ENCODE measurements at regions not wholly inside any gene's neighbourhood (a gene's known extent, or its start where the extent isn't known, plus 50 kb on each side); places are given as distances from the start of the nearest gene placed in this dataset.
A peak's percentile ranks its signal among the peaks of the same experiment; 100 is the strongest.

DNA sequence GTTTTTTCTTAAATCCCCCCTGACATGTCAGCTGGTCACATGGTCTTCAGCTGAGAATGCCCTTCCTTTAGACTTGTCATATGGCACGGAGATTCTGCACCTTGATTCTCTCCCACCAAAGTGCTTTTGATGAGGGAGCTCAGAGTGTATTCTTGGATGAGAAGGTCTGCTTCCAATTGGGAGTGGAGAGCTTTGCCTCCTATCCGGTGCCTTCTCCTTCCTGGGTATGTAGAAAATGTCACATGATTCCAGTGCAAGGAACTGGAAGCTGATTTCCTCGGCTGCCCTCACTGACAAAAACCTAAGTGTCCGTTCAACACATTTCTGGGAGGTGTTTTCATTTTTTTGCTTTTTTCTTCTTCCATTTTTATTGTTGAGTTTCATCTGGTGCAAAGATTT lies 197.2 kb downstream of the TFAP2C start:
- H3K4me2 ChIP-seq, result no peak overlapping the region
- H3K27ac ChIP-seq, result no peak overlapping the region
- no peaks in the 10 kb centered on the region for H3K9me3 ChIP-seq
- no peaks in the 10 kb centered on the region for H3K36me3 ChIP-seq
- no peak overlapping the region for H3K9ac ChIP-seq
- no peaks in the 10 kb centered on the region for H3K27me3 ChIP-seq
- peaks cover 17% of the 10 kb centered on the region for H3K4me1 ChIP-seq
- H3K4me3 ChIP-seq, result no peak overlapping the region
- TF ChIP-seq Cebpa-rat (IDR thresholded peaks at IDR 0.05), result no peak
- no peaks in the 10 kb centered on the region for H4K20me1 ChIP-seq

DNA sequence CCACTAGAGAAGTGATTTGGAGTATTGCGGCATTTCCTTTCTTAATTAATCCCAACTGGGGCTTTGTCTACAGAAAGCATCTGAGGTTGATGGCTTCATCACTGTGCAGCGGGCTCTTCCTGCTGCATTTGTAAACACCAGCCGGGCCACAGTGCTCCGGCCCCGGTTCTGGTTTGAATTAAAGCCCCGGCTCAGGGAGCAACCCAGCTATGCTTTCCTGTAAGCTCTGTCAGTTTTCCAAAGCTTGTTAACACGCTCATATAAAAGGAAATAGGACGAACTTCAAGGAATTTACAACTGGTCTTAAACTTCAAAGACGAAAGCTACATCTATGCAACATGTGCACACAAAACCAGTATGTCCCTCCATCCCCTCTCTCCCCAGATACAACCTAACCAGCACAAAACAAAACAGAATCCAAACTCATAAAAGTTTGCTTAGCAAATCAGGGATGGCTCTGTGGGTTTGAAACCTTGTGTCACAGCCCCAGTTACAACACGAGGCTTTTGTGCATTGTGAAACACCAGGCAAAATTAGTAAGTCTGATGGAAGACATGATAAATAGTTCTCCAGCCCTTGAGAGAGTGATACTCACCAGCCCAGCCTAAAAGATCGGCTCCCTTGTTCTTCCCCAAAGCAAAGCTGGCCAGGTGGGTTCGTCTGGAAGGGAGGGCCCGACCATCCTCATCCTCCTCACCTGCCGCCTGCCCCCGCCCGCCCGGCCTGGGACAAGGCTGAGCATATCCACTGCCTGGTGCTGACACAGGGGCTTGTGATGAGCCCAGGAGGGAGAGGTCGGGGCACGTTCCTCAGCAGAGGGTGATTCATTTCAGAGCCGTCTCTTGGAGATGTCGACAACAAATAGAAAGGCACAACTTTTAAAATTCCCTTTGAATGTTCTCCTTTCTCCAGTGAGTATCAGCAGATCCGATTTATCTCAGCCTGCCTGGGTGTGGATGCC lies 197.9 kb downstream of the TFAP2C start:
- H3K27me3 ChIP-seq, result no peaks in the 10 kb centered on the region
- H3K36me3 ChIP-seq, result no peaks in the 10 kb centered on the region
- H3K4me1 ChIP-seq, result peaks cover 17% of the 10 kb centered on the region
- no peak overlapping the region for H3K9ac ChIP-seq
- TF ChIP-seq Cebpa-rat (IDR thresholded peaks at IDR 0.05), result no peak
- H4K20me1 ChIP-seq, result no peaks in the 10 kb centered on the region
- no peak overlapping the region for H3K4me3 ChIP-seq
- H3K4me2 ChIP-seq, result no peak overlapping the region
- no peaks in the 10 kb centered on the region for H3K9me3 ChIP-seq
- H3K27ac ChIP-seq, result no peak overlapping the region

DNA sequence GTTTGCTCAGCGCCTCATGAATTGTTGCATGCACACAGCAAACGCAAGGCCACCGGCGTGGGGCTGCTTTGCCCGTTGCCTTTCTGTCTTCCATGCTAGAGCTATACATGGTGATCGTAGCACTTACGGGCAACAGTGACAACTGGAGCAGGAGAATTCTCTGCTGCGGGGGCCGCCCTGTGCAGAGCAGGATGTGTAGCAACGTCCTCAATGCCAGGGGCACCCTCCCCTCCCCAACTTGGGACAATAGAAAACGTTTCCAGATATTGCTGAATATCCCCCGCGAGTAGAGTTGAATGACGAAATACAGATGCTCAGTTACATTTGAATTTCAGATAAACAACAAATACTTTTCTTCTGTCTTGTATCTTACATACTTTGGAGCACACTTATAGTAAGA lies 198.7 kb downstream of the TFAP2C start:
- Histone ChIP-seq H4K20me1 (no peaks in the 10 kb centered on the region), H3K9ac (no peak overlapping the region), H3K4me1 (peaks cover 17% of the 10 kb centered on the region), H3K27ac (no peak overlapping the region), H3K9me3 (no peaks in the 10 kb centered on the region), H3K27me3 (no peaks in the 10 kb centered on the region), H3K36me3 (no peaks in the 10 kb centered on the region), H3K4me3 (no peak overlapping the region), H3K4me2 (no peak overlapping the region)
- no peak for TF ChIP-seq Cebpa-rat (IDR thresholded peaks at IDR 0.05)

DNA sequence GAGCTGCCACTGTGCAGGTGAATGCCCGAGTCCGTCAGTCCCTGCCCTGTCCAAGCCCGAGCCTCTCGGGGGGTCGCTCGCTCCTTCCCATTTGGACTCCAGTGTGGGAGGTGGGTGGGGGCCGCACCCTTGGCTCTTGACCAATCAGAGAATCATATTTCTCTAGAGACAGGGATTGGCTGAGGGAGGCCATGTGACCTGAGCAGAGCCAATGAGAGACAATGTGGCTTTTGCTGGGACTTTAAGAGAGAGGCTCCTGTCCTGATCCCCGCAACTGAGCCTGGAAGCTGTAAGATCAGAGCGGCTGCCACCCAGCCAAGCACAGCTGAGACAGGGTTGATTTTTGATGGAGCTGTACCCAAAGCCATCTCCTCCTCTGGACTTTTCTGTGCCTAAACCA lies 199.3 kb downstream of the TFAP2C start:
- H3K4me3 ChIP-seq, result no peak overlapping the region
- H3K9ac ChIP-seq, result no peak overlapping the region
- H3K9me3 ChIP-seq, result no peaks in the 10 kb centered on the region
- H3K27ac ChIP-seq, result no peak overlapping the region
- H3K4me2 ChIP-seq, result no peak overlapping the region
- H3K4me1 ChIP-seq, result peaks cover 17% of the 10 kb centered on the region
- TF ChIP-seq Cebpa-rat (IDR thresholded peaks at IDR 0.05), result no peak
- H3K27me3 ChIP-seq, result no peaks in the 10 kb centered on the region
- H3K36me3 ChIP-seq, result no peaks in the 10 kb centered on the region
- no peaks in the 10 kb centered on the region for H4K20me1 ChIP-seq

DNA sequence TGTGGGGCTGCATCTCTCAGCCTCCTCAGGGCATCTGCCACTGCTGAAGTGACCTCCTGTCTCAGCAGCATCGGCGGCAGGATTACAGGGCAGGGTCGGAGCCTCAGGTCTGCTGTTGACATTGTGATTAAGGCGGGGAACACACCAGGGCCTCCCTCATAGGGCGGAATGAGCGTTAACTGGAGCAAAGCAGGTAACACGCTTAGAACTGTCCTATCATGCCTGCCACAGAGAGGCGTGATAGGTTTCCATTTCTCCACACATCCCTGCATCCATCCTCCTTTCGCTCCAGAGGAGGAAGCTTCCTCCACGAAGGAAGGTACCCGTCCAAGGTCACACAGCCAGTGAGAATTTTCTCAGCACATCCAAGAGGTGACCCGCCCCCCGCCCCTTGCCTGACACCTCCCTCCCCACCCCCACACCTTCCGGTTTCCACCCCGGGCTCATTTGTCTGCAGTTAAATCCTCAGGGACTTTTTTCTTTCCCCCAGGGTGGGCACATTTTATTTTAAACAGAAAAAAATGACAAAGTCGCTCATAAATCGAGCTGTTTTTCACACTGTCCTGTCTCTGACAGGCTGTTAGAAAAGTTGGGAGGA lies 200.8 kb downstream of the TFAP2C start:
- Histone ChIP-seq H3K27me3 (no peaks in the 10 kb centered on the region), H3K9me3 (no peaks in the 10 kb centered on the region), H3K4me2 (peak overlapping the region; percentile 69)

DNA sequence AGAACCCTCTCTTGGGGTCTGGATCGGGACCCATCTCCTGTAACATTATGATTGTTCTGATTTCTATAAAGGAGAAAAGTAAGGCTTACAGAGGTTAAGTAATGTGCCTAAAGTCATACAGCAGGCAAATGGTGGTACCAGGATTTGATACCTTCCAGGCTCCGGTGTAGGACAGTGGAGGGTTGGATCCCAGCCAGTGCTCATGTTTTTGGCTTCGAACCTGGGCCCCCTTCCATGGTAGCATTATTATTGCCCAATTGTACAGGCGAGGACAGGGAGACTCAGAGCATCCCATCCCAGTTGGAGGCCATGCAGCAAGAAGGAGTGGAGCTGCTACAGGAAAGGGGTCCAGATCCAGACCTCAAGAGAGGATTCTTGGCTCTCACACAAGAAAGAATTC lies 202.7 kb downstream of the TFAP2C start:
- Histone ChIP-seq H3K9ac (no peak overlapping the region), H3K27me3 (no peaks in the 10 kb centered on the region), H3K36me3 (no peaks in the 10 kb centered on the region), H3K4me2 (no peak overlapping the region), H3K9me3 (no peaks in the 10 kb centered on the region), H3K4me3 (no peak overlapping the region), H4K20me1 (no peaks in the 10 kb centered on the region), H3K27ac (no peak overlapping the region), H3K4me1 (peaks cover 17% of the 10 kb centered on the region)
- TF ChIP-seq Cebpa-rat (IDR thresholded peaks at IDR 0.05), result no peak

More for the DNA sequence above, 200.8 kb downstream of the TFAP2C start:
- H3K4me1 ChIP-seq, result peaks cover 17% of the 10 kb centered on the region
- TF ChIP-seq Cebpa-rat (IDR thresholded peaks at IDR 0.05), result no peak
- no peaks in the 10 kb centered on the region for H3K36me3 ChIP-seq
- H3K27ac ChIP-seq, result no peak overlapping the region
- H3K4me3 ChIP-seq, result no peak overlapping the region
- H4K20me1 ChIP-seq, result no peaks in the 10 kb centered on the region
- H3K9ac ChIP-seq, result no peak overlapping the region

DNA sequence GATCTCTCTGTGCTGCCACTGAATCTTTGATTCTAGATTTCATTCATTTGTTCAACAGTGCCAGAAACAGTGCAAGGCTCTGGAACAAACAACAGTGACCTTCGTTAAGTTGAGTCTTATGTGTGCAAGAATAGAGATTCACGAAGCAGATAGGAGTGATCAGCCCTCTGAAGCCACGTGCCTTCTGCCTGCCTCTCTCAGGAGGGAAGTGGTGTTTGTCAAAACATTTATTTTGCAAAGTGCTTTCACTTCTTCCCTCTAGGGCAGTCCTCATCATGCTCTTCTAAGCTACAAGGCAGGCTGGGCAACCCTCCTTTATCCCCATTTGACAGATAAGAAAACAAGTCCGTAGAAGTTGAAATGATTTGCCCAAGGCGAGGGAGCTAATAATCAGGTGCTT lies 204.3 kb downstream of the TFAP2C start:
- Histone ChIP-seq H3K9ac (no peak overlapping the region), H4K20me1 (no peaks in the 10 kb centered on the region), H3K4me2 (no peak overlapping the region), H3K4me3 (no peak overlapping the region), H3K9me3 (no peaks in the 10 kb centered on the region), H3K36me3 (no peaks in the 10 kb centered on the region), H3K27ac (no peak overlapping the region), H3K27me3 (no peaks in the 10 kb centered on the region), H3K4me1 (peaks cover 17% of the 10 kb centered on the region)
- no peak for TF ChIP-seq Cebpa-rat (IDR thresholded peaks at IDR 0.05)

DNA sequence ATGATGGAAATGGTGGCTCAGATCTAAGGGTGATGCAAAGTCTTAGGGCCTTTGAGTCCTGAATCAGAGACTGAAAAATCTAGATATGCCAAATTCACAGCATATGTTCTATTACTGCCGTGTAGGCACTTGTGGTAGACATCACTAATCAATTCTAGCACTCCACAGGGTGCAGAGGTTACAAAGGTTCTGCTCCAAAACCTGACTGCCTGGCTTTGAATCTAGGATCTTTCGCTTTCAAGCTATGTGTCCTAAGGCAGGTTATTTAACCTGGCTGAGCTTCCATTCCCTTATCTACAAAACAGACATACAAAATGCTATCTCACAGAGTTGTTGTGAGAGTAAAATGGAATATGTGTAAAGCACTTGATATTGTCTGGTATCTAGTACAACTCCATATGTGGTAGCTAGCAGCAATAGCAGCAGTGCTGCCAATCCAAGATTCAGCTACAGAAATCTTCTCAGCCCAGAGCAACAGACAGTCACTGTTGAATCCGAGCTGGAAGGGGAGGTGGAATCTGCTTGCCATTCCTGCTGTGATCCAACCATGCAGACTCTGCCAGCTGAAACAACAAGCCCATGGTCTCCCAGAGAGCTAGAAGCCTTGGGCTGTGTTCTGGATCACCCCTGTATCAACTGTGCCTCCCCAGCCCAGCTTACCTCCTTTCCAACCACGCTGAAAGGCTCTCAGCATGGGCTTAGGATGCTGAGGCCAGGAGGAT lies 206.9 kb downstream of the TFAP2C start:
- Histone ChIP-seq H4K20me1 (no peaks in the 10 kb centered on the region), H3K4me2 (no peak overlapping the region), H3K27ac (no peak overlapping the region), H3K9ac (no peak overlapping the region), H3K27me3 (no peaks in the 10 kb centered on the region), H3K4me3 (no peak overlapping the region), H3K36me3 (no peaks in the 10 kb centered on the region), H3K4me1 (peaks cover 2% of the 10 kb centered on the region), H3K9me3 (no peaks in the 10 kb centered on the region)
- TF ChIP-seq Cebpa-rat (IDR thresholded peaks at IDR 0.05), result no peak

DNA sequence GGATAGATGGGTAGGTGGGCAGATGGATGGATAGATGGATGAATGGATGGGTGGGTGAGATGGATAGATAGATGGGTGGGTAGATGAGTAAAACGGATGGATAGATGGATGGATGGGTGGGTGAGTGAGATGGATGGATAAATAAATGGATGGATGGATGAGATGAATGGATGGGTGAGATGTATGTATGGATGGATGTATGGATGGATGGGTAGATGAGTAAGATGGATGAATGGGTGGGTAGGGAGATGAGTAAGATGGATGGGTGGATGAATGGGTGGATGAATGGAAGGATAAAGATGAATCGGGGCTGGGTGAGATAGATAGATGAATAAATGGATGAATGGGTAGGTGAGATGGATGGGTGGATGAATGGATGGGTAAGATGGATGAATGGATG lies 210.1 kb downstream of the TFAP2C start:
- peaks cover 20% of the 10 kb centered on the region for H3K9me3 ChIP-seq
- H3K27ac ChIP-seq, result no peak overlapping the region
- no peak overlapping the region for H3K9ac ChIP-seq
- no peaks in the 10 kb centered on the region for H3K36me3 ChIP-seq
- no peaks in the 10 kb centered on the region for H3K27me3 ChIP-seq
- H3K4me1 ChIP-seq, result peaks cover 4% of the 10 kb centered on the region; the same call in 1 of the 2 replicates
- H3K4me2 ChIP-seq, result no peak overlapping the region
- no peaks in the 10 kb centered on the region for H4K20me1 ChIP-seq
- no peak overlapping the region for H3K4me3 ChIP-seq
- TF ChIP-seq Cebpa-rat (IDR thresholded peaks at IDR 0.05), result no peak

DNA sequence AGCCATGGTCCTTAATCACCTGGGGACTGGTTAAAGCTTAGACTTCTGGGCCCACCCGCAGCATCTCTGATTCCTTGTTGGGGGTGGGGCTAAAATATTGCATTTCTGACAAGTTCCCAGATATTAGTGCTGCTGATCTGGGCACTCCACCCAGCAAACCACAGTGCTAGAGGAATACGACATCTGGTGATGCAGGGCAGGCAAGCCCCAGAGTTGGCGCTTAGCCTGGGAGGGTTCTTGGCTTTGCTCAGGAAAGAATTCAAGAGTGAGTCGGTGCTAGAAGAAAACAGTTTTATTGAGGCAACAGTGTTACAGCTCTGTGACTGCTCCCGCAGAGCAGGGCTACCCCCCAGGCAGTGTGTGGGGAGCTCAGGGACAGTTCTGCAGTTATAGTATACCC lies 210.7 kb downstream of the TFAP2C start:
- no peaks in the 10 kb centered on the region for H3K27me3 ChIP-seq
- H3K4me2 ChIP-seq, result no peak overlapping the region
- H4K20me1 ChIP-seq, result no peaks in the 10 kb centered on the region
- peaks cover 7% of the 10 kb centered on the region; the same call in 1 of the 2 replicates for H3K4me1 ChIP-seq
- no peak overlapping the region for H3K27ac ChIP-seq
- no peaks in the 10 kb centered on the region for H3K36me3 ChIP-seq
- peaks cover 20% of the 10 kb centered on the region for H3K9me3 ChIP-seq
- no peak overlapping the region for H3K4me3 ChIP-seq
- no peak overlapping the region for H3K9ac ChIP-seq
- no peak for TF ChIP-seq Cebpa-rat (IDR thresholded peaks at IDR 0.05)

Measured in BLaER1 (cell line).